ENCODE measurements at regions not wholly inside any gene's neighbourhood (a gene's known extent, or its start where the extent isn't known, plus 50 kb on each side); places are given as distances from the start of the nearest gene placed in this dataset.

DNA sequence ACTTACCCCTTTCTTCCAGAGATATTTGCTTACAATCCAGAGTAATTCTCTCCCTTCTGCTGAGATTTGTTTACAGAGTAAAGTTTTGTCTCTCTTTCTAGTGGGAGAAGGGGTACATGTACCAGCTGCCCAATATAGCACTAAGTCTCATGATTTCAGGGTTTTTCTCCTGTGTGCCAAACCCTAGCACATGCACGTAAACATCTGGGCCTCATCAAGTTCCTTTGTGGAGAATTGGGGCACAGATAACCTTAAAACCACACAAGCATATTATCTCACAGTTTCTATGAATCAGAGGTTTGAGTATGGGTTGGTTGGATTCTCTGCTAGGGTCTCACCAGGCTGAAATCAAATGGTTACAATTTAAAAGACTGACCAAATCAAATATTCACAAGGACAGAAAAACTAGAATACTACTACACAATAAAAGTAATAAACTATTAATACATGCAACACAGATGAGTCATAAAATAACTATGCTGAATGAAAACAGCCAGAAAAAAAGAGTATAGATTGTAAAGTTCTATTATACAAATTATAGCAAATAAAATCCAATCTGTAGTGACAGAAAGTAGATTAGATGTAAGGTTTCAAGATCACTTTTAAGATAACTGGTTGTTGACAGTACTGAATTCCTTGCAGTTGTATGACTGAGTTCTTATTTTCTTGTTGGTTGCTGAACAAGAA lies 347.4 kb upstream of the PTBP2 start:
- intact Hi-C loops (cut with DNase I) = no loop called here
- H3K4me1 ChIP-seq = no peaks in the 10 kb centered on the region
- DNase-seq (ENCODE audit: low spot score in 2 of 2) = no peak
- H3K36me3 ChIP-seq = no peaks in the 10 kb centered on the region
- TF ChIP-seq, protein P1, sequence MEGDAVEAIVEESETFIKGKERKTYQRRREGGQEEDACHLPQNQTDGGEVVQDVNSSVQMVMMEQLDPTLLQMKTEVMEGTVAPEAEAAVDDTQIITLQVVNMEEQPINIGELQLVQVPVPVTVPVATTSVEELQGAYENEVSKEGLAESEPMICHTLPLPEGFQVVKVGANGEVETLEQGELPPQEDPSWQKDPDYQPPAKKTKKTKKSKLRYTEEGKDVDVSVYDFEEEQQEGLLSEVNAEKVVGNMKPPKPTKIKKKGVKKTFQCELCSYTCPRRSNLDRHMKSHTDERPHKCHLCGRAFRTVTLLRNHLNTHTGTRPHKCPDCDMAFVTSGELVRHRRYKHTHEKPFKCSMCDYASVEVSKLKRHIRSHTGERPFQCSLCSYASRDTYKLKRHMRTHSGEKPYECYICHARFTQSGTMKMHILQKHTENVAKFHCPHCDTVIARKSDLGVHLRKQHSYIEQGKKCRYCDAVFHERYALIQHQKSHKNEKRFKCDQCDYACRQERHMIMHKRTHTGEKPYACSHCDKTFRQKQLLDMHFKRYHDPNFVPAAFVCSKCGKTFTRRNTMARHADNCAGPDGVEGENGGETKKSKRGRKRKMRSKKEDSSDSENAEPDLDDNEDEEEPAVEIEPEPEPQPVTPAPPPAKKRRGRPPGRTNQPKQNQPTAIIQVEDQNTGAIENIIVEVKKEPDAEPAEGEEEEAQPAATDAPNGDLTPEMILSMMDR (IDR thresholded peaks at IDR 0.05) = no peak
- no peaks in the 10 kb centered on the region for H3K27me3 ChIP-seq
- H3K27ac ChIP-seq = no peak overlapping the region
- H3K4me3 ChIP-seq = no peak overlapping the region
- no peaks in the 10 kb centered on the region for H3K9me3 ChIP-seq

DNA sequence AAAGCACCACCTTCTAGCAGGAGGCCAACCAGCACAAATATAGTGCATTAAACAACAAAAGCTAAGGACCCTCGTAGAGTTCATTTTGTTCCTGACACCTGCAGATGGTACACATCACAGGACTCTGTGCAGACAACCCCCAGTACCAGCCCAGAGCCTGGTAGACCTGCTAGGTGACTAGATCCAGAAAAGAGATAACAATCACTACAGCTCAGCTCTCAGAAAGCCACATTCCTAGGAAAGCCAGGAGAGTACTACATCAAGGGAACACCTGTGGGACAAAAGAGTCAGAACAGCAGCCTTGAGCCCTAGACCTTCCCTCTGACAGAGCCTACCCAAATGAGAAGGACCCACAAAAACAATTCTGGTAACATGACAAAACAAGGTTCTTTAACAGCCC lies 344.7 kb upstream of the PTBP2 start:
- Histone ChIP-seq H3K27ac (no peak overlapping the region), H3K36me3 (no peaks in the 10 kb centered on the region), H3K27me3 (no peaks in the 10 kb centered on the region), H3K9me3 (no peaks in the 10 kb centered on the region), H3K4me1 (no peaks in the 10 kb centered on the region), H3K4me3 (no peak overlapping the region)
- DNase-seq (ENCODE audit: low spot score in 2 of 2) = no peak
- intact Hi-C loops (cut with DNase I) = no loop called here
- TF ChIP-seq, protein P1 (IDR thresholded peaks at IDR 0.05) = no peak

DNA sequence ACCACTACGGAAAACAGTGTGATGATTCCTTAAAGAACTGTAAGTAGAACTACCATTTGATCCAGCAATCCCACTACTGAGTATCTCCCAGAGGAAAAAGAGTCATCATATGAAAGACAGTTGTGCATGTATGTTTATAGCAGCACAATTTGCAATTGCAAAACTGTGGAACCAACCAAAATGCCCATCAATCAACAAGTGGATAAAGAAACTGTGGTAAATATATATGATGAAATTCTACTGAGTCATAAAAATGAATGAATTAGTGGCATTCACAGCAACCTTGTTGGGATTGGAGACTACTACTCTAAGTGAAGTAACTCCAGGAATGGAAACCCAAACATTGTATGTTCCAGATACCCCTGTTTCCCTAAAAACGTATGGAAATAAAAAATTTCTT lies 337.0 kb upstream of the PTBP2 start:
- intact Hi-C loops (cut with DNase I) = no loop called here
- H3K4me3 ChIP-seq = no peak overlapping the region
- no peaks in the 10 kb centered on the region for H3K27me3 ChIP-seq
- H3K4me1 ChIP-seq = no peaks in the 10 kb centered on the region
- H3K9me3 ChIP-seq = peaks cover 0 to 3% of the 10 kb centered on the region in 2 donors
- H3K27ac ChIP-seq = no peak overlapping the region
- TF ChIP-seq, protein P1 (IDR thresholded peaks at IDR 0.05) = no peak
- no peaks in the 10 kb centered on the region for H3K36me3 ChIP-seq
- DNase-seq (ENCODE audit: low spot score in 2 of 2) = no peak

DNA sequence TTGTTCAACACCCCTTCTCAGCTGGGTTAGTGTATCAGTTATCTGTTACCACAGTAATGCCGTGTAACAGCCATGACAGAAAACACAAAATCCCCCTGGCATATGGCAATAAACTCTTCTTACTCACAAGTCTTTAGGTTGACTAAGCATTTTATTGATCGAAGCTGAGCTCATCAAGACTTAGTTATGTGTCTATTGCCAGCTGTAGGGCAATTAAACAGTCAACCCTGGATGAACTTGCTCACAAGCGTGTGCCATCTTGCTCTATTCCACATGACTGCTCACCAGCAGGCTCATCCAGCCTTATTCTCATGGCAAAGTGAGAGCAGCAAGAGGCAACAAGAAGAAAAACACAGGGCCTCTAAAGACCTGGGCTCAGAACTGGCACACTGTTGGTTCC lies 333.8 kb upstream of the PTBP2 start:
- intact Hi-C loops (cut with DNase I) = no loop called here
- Histone ChIP-seq H3K27ac (no peak overlapping the region), H3K27me3 (no peaks in the 10 kb centered on the region), H3K4me1 (no peaks in the 10 kb centered on the region), H3K9me3 (no peaks in the 10 kb centered on the region), H3K4me3 (no peak overlapping the region), H3K36me3 (no peaks in the 10 kb centered on the region)
- DNase-seq (ENCODE audit: low spot score in 2 of 2) = no peak
- TF ChIP-seq, protein P1 (IDR thresholded peaks at IDR 0.05) = no peak

DNA sequence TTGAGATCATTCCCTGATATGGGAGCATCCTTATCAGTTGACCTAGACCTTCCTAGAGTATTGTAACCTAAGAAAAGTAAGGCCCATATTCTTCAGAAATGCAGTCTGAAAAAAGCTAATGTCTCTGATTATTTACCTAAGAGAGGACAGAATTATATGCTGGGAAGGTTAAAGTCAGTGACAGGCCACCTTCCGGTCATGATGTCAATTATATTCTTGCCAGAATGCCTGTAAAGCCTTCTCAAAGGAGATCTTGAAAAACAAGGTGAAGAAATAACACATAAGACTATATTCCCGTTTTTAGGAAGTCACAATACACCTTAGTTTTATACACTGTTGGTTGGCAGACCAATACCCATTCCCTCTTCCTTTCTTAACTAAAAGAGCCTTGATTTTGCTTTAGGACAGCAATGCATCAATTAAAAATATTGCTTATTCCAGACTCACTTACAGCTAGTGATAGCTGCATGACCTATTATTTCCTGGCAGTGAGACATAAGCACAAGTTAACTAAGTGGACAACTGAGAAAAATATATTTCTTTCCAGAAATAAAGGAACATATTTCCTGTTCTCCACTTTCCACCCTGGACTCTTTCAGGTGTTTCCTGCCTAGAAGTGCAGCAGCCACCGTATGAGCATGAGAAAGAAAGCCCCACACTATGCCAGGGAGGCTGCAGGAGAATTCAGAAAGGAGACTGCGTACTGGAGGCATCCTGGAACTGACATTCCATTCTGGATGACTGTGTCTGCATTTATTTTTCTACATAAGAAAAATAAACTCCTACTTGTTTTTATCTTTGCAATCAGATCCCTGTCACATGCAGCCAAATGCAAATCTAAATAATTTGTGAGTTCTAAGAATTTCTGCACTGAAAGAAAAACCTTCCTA lies 332.9 kb upstream of the PTBP2 start:
- DNase-seq (ENCODE audit: low spot score in 2 of 2) = no peak
- no peaks in the 10 kb centered on the region for H3K36me3 ChIP-seq
- H3K4me3 ChIP-seq = no peak overlapping the region
- no peaks in the 10 kb centered on the region for H3K4me1 ChIP-seq
- H3K27ac ChIP-seq = no peak overlapping the region
- H3K27me3 ChIP-seq = no peaks in the 10 kb centered on the region
- TF ChIP-seq, protein P1 (IDR thresholded peaks at IDR 0.05) = no peak
- no peaks in the 10 kb centered on the region for H3K9me3 ChIP-seq
- intact Hi-C loops (cut with DNase I) = no loop called here
